GM12878 (cell line): ENCODE measurements at regions not wholly inside any gene's neighbourhood (a gene's known extent, or its start where the extent isn't known, plus 50 kb on each side); places are given as distances from the start of the nearest gene placed in this dataset.

ENCODE experiments used
- ATAC-seq: fragments of 200-7000 bp; cut with Tn5 transposase; 3 replicates; pipeline ENCODE4 v1.9.1; 2020; ENCODE audit warnings: mild to moderate bottlenecking, moderate library complexity
- BruUV-seq: library from RNA; stranded (reverse); fragments of 400-500 nt; replicated peaks from 2 replicates; lab custom pipeline; 2021; lab: Mats Ljungman, UMichigan
- CTCF ChIA-PET: fragments of 300-600 bp; sonication (Branson Sonifier 250); formaldehyde crosslinking; extraction: SDS; loops from one replicate; lab custom pipeline; 2021; ENCODE audit warnings: inconsistent platforms; lab: Yijun Ruan, JAX
- POLR2A ChIA-PET: fragments of 350-600 bp; formaldehyde crosslinking; extraction: SDS; loops from one replicate; lab custom pipeline; 2021; ENCODE audit warnings: inconsistent platforms; lab: Charles Lee
- RAD21 ChIA-PET: fragments of 300-600 bp; sonication (Branson Sonifier 250); formaldehyde crosslinking; loops from one replicate; lab custom pipeline; 2023; ENCODE audit warnings: antibody characterized with exemption; ENCODE audit not compliant: unreplicated experiment; lab: Charles Lee
- SMC1A ChIA-PET: fragments of 300-600 bp; sonication (Branson Sonifier 250); formaldehyde crosslinking; loops from one replicate; lab custom pipeline; 2023; ENCODE audit not compliant: unreplicated experiment, uncharacterized antibody; lab: Charles Lee
- DNase-seq: peaks from one replicate; pipeline ENCODE4 v3.0.0-alpha.2; 2011; ENCODE audit warnings: low read depth, low spot score
- FAIRE-seq: peaks from 3 replicates; lab custom pipeline; 2011; peaks lifted over from hg19 to GRCh38; lab: Jason Lieb, UNC
- H2AFZ ChIP-seq: 2 replicates; pipeline ENCODE4 v1.6.0; 2011; ENCODE audit warnings: low read depth, low read length, control low read depth; ENCODE audit not compliant: control insufficient read depth
- H3K27ac ChIP-seq: 2 replicates; pipeline ENCODE4 v1.5.1; 2011; ENCODE audit warnings: control low read depth; ENCODE audit not compliant: control insufficient read depth, insufficient read depth
- H3K27me3 ChIP-seq, 2 experiments: replicated peaks in 1 of 2; 2 replicates each; pipeline versions ENCODE4 v1.6.0 to v1.6.1; 2011; ENCODE audit warnings: low read length in 1 of 2; ENCODE audit not compliant: control insufficient read depth in 2 of 2, insufficient read depth in 2 of 2
- H3K36me3 ChIP-seq, 2 experiments: 2 replicates each; pipeline ENCODE4 v1.5.1; 2011; ENCODE audit warnings: low read length in 1 of 2; ENCODE audit not compliant: control insufficient read depth in 2 of 2, insufficient read depth in 2 of 2
- H3K4me1 ChIP-seq: 2 replicates; pipeline ENCODE4 v1.6.1; 2011; ENCODE audit warnings: mild to moderate bottlenecking, low read length, moderate library complexity, mixed read lengths; ENCODE audit not compliant: control insufficient read depth, insufficient read depth
- H3K4me2 ChIP-seq: 2 replicates; pipeline ENCODE4 v1.6.0; 2011; ENCODE audit warnings: control low read depth; ENCODE audit not compliant: control insufficient read depth, insufficient read depth
- H3K4me3 ChIP-seq: fragments of 200-600 bp; sonication (generic); 2 replicates; pipeline ENCODE4 v1.5.1; 2016
- H3K79me2 ChIP-seq: 2 replicates; pipeline ENCODE4 v1.6.0; 2011; ENCODE audit warnings: low read length; ENCODE audit not compliant: control insufficient read depth, insufficient read depth
- H3K9ac ChIP-seq: 2 replicates; pipeline ENCODE4 v1.8.0; 2011; ENCODE audit warnings: low read length, control low read depth, mixed read lengths; ENCODE audit not compliant: control insufficient read depth, insufficient read depth
- H3K9me3 ChIP-seq: replicated peaks from 3 replicates; pipeline ENCODE4 v1.5.1; 2011; ENCODE audit warnings: mild to moderate bottlenecking, low read length; ENCODE audit not compliant: control insufficient read depth, insufficient read depth
- H4K20me1 ChIP-seq: 2 replicates; pipeline ENCODE4 v1.6.0; 2011; ENCODE audit not compliant: control insufficient read depth, insufficient read depth
- EGR1 ChIP-seq, 2 experiments: IDR thresholded peaks; 1 replicate in 1 of 2; 2 replicates in 1 of 2; pipeline ENCODE4 v1.6.1; 2011 to 2012; ENCODE audit warnings: low read depth in 2 of 2, low read length in 2 of 2, borderline replicate concordance in 1 of 2, mild to moderate bottlenecking in 1 of 2, moderate library complexity in 1 of 2
- JUNB ChIP-seq: IDR thresholded peaks from 2 replicates; pipeline ENCODE4 v1.6.1; 2016; ENCODE audit warnings: antibody characterized with exemption, mild to moderate bottlenecking
- KAT2A ChIP-seq: conservative IDR thresholded peaks from 2 replicates; pipeline ENCODE4 v1.6.1; 2011; ENCODE audit warnings: low read depth, low read length; ENCODE audit not compliant: control insufficient read depth
- TCF3 ChIP-seq: IDR thresholded peaks from 2 replicates; pipeline ENCODE4 v1.6.1; 2012; ENCODE audit warnings: low read depth, mild to moderate bottlenecking, low read length, borderline replicate concordance; ENCODE audit not compliant: insufficient read depth
- WGBS: methylation state at CpG from one replicate; pipeline ENCODE4 v1.1.6; 2016; ENCODE audit warnings: low lambda C conversion rate; ENCODE audit not compliant: insufficient replicate concordance, insufficient coverage; ENCODE audit errors: missing lambda C conversion rate; 5-methylcytosine and 5-hydroxymethylcytosine counted together
- in situ Hi-C: fragments of 300-500 bp; cut with MboI; formaldehyde crosslinking; loops from 9 replicates; pipeline ENCODE4 v1.14.3; 2018; ENCODE audit warnings: mixed read lengths
- intact Hi-C: fragments of 100-400 bp; cut with micrococcal nuclease; formaldehyde crosslinking; loops from one replicate; pipeline ENCODE4 v1.14.2; 2022; ENCODE audit not compliant: unreplicated experiment
- TF ChIP-seq, protein P1 (sequence below): IDR thresholded peaks from 2 replicates; pipeline ENCODE4 v1.6.1; 2011; ENCODE audit warnings: mild to moderate bottlenecking, low read depth, low read length, moderate library complexity; ENCODE audit not compliant: insufficient replicate concordance
- TF ChIP-seq, protein P2 (sequence below): IDR thresholded peaks from 2 replicates; pipeline ENCODE4 v1.6.1; 2011; ENCODE audit warnings: low read depth, mild to moderate bottlenecking, low read length, moderate library complexity, borderline replicate concordance; ENCODE audit errors: extremely low read depth

DNA sequence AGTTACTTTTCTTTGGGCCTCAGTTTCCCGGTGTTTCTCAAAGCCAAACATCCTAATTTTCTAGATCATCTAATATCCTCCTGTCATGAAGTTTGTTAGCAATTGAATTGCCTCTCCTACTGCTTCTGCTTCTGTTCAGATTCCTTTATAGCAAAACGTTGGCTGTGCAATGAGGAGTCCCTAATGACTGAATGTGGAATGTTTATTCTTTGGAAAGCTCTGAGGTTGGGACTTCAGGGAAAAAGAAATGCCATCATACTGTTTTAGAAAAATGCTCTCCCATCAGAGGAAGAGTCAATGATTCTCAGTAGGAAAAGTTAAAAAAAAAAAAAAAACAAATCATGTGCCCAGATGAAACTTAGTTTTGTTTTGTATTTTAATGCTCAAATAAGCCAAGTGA lies 268.7 kb upstream of the PAPPA start:
- no peak overlapping the region for H3K4me2 ChIP-seq
- no peak overlapping the region for H3K9ac ChIP-seq
- H3K4me1 ChIP-seq = no peaks in the 10 kb centered on the region
- H3K4me3 ChIP-seq = no peak overlapping the region
- H3K79me2 ChIP-seq = no peaks in the 10 kb centered on the region
- FAIRE-seq (no peak), ATAC-seq (no peak), DNase-seq (no peak)
- no peak for TF ChIP-seq KAT2A
- in situ Hi-C loops (no loop called here), intact Hi-C loops (loop anchor here (5.0 to 10.0 kb wide), 2 partner anchors 290 to 762 kb away; no protein-coding TSS in a partner anchor)
- ChIA-PET POLR2A (no interaction called here), RAD21 (no interaction called here), SMC1A (no interaction called here), CTCF (no interaction called here)
- H2AFZ ChIP-seq = no peak overlapping the region
- WGBS = 0% methylated on average over 2 of the region's 2 CpGs
- no peak overlapping the region for H3K27ac ChIP-seq
- H3K9me3 ChIP-seq = no peaks in the 10 kb centered on the region
- H3K36me3 ChIP-seq = no peaks in the 10 kb centered on the region
- H4K20me1 ChIP-seq = no peaks in the 10 kb centered on the region
- no peaks in the 10 kb centered on the region for H3K27me3 ChIP-seq
- BruUV-seq = no TSS peak

DNA sequence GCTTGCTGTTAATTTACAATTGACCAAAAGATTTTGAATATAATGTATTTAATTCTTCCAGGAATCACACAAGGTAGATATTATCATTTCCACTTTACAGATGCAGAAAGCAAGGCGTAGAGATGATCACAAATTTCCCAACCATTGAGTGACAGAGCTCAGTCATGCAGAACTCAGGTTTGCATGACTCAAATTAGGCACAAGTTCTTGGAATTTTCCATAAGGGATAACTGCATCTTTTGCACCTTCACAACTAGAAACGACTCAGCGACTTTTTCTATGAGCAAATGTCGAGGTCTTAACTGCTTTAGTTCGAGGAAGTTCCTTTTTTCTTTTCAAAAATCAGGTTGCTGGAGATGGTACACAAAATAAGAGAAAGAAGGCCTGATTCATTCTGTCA lies 265.5 kb upstream of the PAPPA start:
- no peak overlapping the region for H3K4me2 ChIP-seq
- intact Hi-C loops = loop anchor here (10.0 kb wide), 1 partner anchor 293 kb away; no protein-coding TSS in a partner anchor
- SMC1A ChIA-PET = no interaction called here
- H3K79me2 ChIP-seq = no peaks in the 10 kb centered on the region
- POLR2A ChIA-PET = no interaction called here
- H2AFZ ChIP-seq = no peak overlapping the region
- H3K27ac ChIP-seq = no peak overlapping the region
- no peak for DNase-seq
- H3K27me3 ChIP-seq = no peaks in the 10 kb centered on the region
- no TSS peak for BruUV-seq
- H3K36me3 ChIP-seq = no peaks in the 10 kb centered on the region
- FAIRE-seq = no peak
- H3K9ac ChIP-seq = no peak overlapping the region
- no peak for ATAC-seq
- in situ Hi-C loops = no loop called here
- no peaks in the 10 kb centered on the region for H3K9me3 ChIP-seq
- RAD21 ChIA-PET = no interaction called here
- no peaks in the 10 kb centered on the region for H3K4me1 ChIP-seq
- TF ChIP-seq TCF3 (no peak), EGR1 (IDR thresholded peaks at IDR 0.05; ENCODE audit: borderline replicate concordance in 1 of 2, low read depth in 2 of 2, low read length in 2 of 2) (no peak), JUNB (no peak)
- TF ChIP-seq, protein P1, sequence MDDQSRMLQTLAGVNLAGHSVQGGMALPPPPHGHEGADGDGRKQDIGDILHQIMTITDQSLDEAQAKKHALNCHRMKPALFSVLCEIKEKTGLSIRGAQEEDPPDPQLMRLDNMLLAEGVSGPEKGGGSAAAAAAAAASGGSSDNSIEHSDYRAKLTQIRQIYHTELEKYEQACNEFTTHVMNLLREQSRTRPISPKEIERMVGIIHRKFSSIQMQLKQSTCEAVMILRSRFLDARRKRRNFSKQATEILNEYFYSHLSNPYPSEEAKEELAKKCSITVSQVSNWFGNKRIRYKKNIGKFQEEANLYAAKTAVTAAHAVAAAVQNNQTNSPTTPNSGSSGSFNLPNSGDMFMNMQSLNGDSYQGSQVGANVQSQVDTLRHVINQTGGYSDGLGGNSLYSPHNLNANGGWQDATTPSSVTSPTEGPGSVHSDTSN = no peak
- TF ChIP-seq, protein P2, sequence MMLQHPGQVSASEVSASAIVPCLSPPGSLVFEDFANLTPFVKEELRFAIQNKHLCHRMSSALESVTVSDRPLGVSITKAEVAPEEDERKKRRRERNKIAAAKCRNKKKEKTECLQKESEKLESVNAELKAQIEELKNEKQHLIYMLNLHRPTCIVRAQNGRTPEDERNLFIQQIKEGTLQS = no peak
- H3K4me3 ChIP-seq = no peak overlapping the region
- WGBS = 3% methylated on average over 5 of the region's 5 CpGs
- H4K20me1 ChIP-seq = no peaks in the 10 kb centered on the region
- CTCF ChIA-PET = no interaction called here
